NB4 (cell line): ENCODE measurements at regions not wholly inside any gene's neighbourhood (a gene's known extent, or its start where the extent isn't known, plus 50 kb on each side); places are given as distances from the start of the nearest gene placed in this dataset.

Experiments
- DNase-seq: peaks from one replicate; pipeline ENCODE4 v3.0.0; 2010; ENCODE audit warnings: low read depth
- H3K4me3 ChIP-seq: one replicate; pipeline ENCODE4 v1.5.1; 2011; ENCODE audit warnings: mild to moderate bottlenecking, low read depth, low read length, moderate library complexity
- MYC ChIP-seq: IDR thresholded peaks from 2 replicates; pipeline ENCODE4 v1.6.1; 2011; ENCODE audit warnings: low read depth, low read length
- POLR2A ChIP-seq: IDR thresholded peaks from 2 replicates; pipeline ENCODE4 v1.6.1; 2011; ENCODE audit warnings: mild to moderate bottlenecking; ENCODE audit not compliant: insufficient read length; ENCODE audit errors: extremely low read depth
- TF ChIP-seq, protein P1 (sequence below): IDR thresholded peaks from one replicate; pipeline ENCODE4 v1.5.1; 2012; ENCODE audit warnings: low read depth, low read length
- TF ChIP-seq, protein P2 (sequence below): IDR thresholded peaks from 2 replicates; pipeline ENCODE4 v1.6.1; 2011; ENCODE audit warnings: low read depth, low read length

DNA sequence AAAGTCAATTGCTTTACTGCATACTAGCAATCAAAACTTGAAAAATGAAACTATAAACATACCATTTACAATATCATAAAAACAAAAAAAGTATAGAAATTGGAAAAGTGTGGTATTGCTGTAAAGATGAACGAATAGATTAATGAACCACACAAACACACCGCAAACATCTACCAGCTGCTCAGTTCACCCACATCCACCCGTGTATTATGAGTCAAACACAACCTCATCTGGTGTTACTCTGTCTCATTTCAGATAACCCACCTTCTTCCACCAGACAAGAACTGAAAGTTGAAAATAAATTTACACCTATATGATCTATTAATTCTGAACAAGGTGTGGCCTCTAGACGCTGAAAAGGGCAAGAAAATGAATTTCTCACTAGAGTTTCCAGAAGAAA, 53.3 kb downstream of the BLID start:
- TF ChIP-seq, protein P1, sequence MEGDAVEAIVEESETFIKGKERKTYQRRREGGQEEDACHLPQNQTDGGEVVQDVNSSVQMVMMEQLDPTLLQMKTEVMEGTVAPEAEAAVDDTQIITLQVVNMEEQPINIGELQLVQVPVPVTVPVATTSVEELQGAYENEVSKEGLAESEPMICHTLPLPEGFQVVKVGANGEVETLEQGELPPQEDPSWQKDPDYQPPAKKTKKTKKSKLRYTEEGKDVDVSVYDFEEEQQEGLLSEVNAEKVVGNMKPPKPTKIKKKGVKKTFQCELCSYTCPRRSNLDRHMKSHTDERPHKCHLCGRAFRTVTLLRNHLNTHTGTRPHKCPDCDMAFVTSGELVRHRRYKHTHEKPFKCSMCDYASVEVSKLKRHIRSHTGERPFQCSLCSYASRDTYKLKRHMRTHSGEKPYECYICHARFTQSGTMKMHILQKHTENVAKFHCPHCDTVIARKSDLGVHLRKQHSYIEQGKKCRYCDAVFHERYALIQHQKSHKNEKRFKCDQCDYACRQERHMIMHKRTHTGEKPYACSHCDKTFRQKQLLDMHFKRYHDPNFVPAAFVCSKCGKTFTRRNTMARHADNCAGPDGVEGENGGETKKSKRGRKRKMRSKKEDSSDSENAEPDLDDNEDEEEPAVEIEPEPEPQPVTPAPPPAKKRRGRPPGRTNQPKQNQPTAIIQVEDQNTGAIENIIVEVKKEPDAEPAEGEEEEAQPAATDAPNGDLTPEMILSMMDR: no peak
- TF ChIP-seq POLR2A (no peak), MYC (no peak)
- TF ChIP-seq, protein P2, sequence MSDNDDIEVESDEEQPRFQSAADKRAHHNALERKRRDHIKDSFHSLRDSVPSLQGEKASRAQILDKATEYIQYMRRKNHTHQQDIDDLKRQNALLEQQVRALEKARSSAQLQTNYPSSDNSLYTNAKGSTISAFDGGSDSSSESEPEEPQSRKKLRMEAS: no peak
- H3K4me3 ChIP-seq: no peak overlapping the region
- no peak for DNase-seq

DNA sequence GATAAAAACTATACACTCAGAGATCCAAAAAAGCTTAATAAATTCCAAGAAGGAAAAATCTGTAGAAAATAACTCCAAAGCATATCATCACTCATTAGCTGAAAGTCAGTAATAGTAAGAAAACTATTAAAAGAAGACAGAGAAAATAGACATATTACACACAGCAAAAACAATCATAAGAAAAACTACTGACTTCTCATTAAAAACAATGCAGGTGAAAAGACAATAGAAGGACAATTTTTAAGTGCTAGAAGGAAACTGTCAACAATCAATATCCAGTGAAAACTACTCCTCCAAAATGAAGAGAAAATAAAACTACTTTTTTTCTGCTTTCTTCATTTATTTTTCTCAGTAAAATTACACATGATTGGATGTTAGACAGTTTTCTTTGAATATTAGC, 56.5 kb downstream of the BLID start:
- no peak for DNase-seq
- TF ChIP-seq MYC (no peak), POLR2A (no peak)
- TF ChIP-seq, protein P2: no peak
- TF ChIP-seq, protein P1: no peak
- no peak overlapping the region for H3K4me3 ChIP-seq

DNA sequence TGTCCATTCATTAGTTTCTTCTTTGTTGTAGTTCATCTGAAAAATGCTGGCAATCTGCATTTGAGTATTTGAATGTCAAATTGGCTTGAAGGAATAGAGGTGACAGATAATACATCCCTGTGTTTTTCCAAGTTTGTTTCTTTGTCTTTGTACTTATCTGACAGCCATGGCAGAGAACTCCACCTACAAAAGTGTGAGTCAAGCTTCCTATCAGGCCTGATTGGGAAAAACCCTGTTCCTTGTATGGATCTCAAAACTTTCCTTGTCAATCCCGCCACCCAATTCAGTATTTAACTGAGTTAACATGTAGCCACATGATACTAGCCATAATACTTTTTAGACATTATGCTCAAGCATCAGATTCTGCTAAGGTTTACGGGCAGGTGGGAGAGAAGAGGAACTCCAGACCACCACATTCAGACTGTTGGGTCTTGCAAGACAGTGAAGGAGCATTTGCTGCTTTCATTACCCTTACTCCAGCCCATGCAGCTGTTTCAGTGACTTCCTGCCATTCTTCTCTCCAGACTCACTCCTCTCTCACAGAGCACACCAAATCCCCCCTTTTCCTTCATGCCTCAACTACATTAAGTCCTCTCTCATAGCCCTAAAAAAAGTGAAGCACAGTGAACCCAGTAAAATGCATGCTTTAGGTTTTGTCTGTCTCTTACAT, 65.9 kb downstream of the BLID start:
- DNase-seq: no peak
- no peak overlapping the region for H3K4me3 ChIP-seq
- no peak for TF ChIP-seq MYC
- no peak for TF ChIP-seq POLR2A
- TF ChIP-seq, protein P1: no peak
- TF ChIP-seq, protein P2: no peak

DNA sequence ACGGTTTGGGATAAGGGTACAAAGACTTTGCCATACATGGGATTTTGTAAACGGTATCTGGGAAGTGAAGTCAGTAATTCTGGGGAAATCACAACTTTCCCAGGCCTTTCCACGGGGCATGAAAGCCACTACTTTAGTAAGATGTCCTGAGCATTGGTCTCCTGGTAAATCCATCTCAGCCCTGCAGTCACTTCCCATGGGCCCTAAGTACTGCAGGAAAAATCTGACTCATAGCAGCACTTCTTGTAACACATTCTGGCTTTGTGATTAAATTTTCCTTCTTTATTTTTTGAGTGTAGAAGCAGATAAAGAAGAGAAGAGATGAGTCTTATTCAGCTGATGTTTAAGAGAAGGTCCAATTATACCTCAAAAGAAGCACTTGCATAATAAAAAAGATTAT, 67.6 kb downstream of the BLID start:
- H3K4me3 ChIP-seq: no peak overlapping the region
- DNase-seq: no peak
- TF ChIP-seq MYC: no peak
- TF ChIP-seq, protein P2: no peak
- TF ChIP-seq, protein P1: no peak
- TF ChIP-seq POLR2A: no peak

DNA sequence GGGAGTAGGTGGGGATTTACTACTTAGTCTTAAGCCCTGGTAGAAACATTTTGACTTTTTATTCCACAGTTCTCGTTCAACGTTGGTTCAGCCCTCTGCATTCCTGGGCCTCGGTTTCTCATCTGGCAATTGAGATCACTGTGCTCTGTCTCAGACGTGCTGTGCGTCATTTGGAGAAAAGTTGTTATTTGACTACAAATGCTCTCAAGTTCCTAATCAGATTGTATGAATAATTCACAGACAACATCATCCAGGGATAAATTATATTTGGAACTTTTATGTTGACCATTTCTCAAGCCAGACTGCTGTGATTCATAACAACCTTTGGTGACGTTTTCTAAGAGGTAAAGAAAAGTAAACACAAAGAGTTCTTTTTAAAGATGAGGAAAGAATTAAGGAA, 69.2 kb downstream of the BLID start:
- DNase-seq: no peak
- TF ChIP-seq, protein P1: no peak
- TF ChIP-seq POLR2A: no peak
- TF ChIP-seq MYC: no peak
- TF ChIP-seq, protein P2: no peak
- no peak overlapping the region for H3K4me3 ChIP-seq
